IMR-90 (cell line): ENCODE measurements at regions not wholly inside any gene's neighbourhood (a gene's known extent, or its start where the extent isn't known, plus 50 kb on each side); places are given as distances from the start of the nearest gene placed in this dataset.

Source experiments
- ATAC-seq: fragments of 200-7000 bp; cut with Tn5 transposase; 2 replicates; pipeline ENCODE4 v1.9.1; 2020; ENCODE audit warnings: low read depth, mild to moderate bottlenecking, moderate library complexity
- BruUV-seq: library from RNA; stranded (reverse); fragments of 400-500 nt; replicated peaks from 2 replicates; lab custom pipeline; 2021; lab: Mats Ljungman, UMichigan
- CTCF ChIA-PET: fragments of 300-600 bp; formaldehyde crosslinking; extraction: SDS; loops from one replicate; lab custom pipeline; 2021; ENCODE audit warnings: antibody characterized with exemption; lab: Yijun Ruan, JAX
- POLR2A ChIA-PET: fragments of 300-600 bp; sonication (Branson Sonifier 250); formaldehyde crosslinking; loops from one replicate; lab custom pipeline; 2022; ENCODE audit warnings: antibody characterized with exemption; ENCODE audit not compliant: unreplicated experiment; lab: Charles Lee
- DNase-seq: peaks from one replicate; pipeline ENCODE4 v3.0.0; 2013
- H2AFZ ChIP-seq: replicated peaks from 2 replicates; pipeline ENCODE3; 2013; ENCODE audit warnings: low read length, mild to moderate bottlenecking; ENCODE audit not compliant: poor library complexity
- H2AK5ac ChIP-seq: 2 replicates; pipeline ENCODE4 v1.6.1; 2013; ENCODE audit warnings: low read depth, low read length, inconsistent platforms
- H2AK9ac ChIP-seq: replicated peaks from 2 replicates; pipeline ENCODE3; 2013; ENCODE audit warnings: mild to moderate bottlenecking, low read depth, low read length, moderate library complexity; ENCODE audit not compliant: poor library complexity
- H2BK120ac ChIP-seq: 2 replicates; pipeline ENCODE4 v1.6.1; 2013; ENCODE audit warnings: low read depth, low read length, inconsistent platforms
- H2BK15ac ChIP-seq: 3 replicates; pipeline ENCODE4 v1.6.1; 2013; ENCODE audit warnings: low read depth, low read length, inconsistent platforms
- H2BK20ac ChIP-seq: 2 replicates; pipeline ENCODE4 v1.6.1; 2013; ENCODE audit warnings: low read depth, mild to moderate bottlenecking, inconsistent platforms, low read length, moderate library complexity
- H2BK5ac ChIP-seq: 2 replicates; pipeline ENCODE4 v1.6.1; 2013; ENCODE audit warnings: mild to moderate bottlenecking, low read depth, low read length, inconsistent platforms; ENCODE audit not compliant: poor library complexity, severe bottlenecking
- H3K14ac ChIP-seq: replicated peaks from 2 replicates; pipeline ENCODE4 v1.6.1; 2013; ENCODE audit warnings: low read depth, low read length, inconsistent platforms
- H3K18ac ChIP-seq: 2 replicates; pipeline ENCODE4 v1.6.1; 2013; ENCODE audit warnings: low read depth, low read length, control low read depth
- H3K23ac ChIP-seq: 2 replicates; pipeline ENCODE4 v1.6.1; 2013; ENCODE audit warnings: low read depth, low read length, inconsistent platforms
- H3K27ac ChIP-seq: 2 replicates; pipeline ENCODE4 v1.5.1; 2013; ENCODE audit warnings: mild to moderate bottlenecking, control low read depth, low read length; ENCODE audit not compliant: insufficient read depth
- H3K27me3 ChIP-seq: 2 replicates; pipeline ENCODE4 v1.6.1; 2013; ENCODE audit warnings: low read length; ENCODE audit not compliant: control insufficient read depth, insufficient read depth
- H3K36me3 ChIP-seq: 2 replicates; pipeline ENCODE4 v1.6.1; 2013; ENCODE audit warnings: low read length, mixed read lengths; ENCODE audit not compliant: control insufficient read depth, insufficient read depth
- H3K4ac ChIP-seq: 2 replicates; pipeline ENCODE4 v1.6.1; 2013; ENCODE audit warnings: low read depth, low read length, inconsistent platforms
- H3K4me1 ChIP-seq: 2 replicates; pipeline ENCODE4 v1.6.1; 2013; ENCODE audit warnings: low read length, mixed read lengths; ENCODE audit not compliant: control insufficient read depth, insufficient read depth
- H3K4me2 ChIP-seq: 2 replicates; pipeline ENCODE4 v1.6.1; 2013; ENCODE audit warnings: low read depth, mild to moderate bottlenecking, control low read depth, low read length, moderate library complexity
- H3K4me3 ChIP-seq: 2 replicates; pipeline ENCODE4 v1.5.1; 2013; ENCODE audit warnings: low read depth, mild to moderate bottlenecking, control low read depth, low read length, moderate library complexity; ENCODE audit not compliant: insufficient read depth
- H3K56ac ChIP-seq: 2 replicates; pipeline ENCODE4 v1.6.1; 2013; ENCODE audit warnings: low read length, inconsistent platforms; ENCODE audit not compliant: insufficient read depth; ENCODE audit errors: extremely low read depth
- H3K79me1 ChIP-seq, 2 experiments: 2 replicates each; pipeline ENCODE4 v1.6.1; 2013; ENCODE audit warnings: low read length in 2 of 2, inconsistent platforms in 1 of 2, low read depth in 1 of 2
- H3K9ac ChIP-seq: 2 replicates; pipeline ENCODE4 v1.6.1; 2013; ENCODE audit warnings: low read depth, low read length, control low read depth
- H3K9me1 ChIP-seq: 2 replicates; pipeline ENCODE4 v1.6.1; 2013; ENCODE audit warnings: low read length, inconsistent platforms; ENCODE audit not compliant: insufficient read depth
- H3K9me3 ChIP-seq: 2 replicates; pipeline ENCODE4 v1.6.1; 2013; ENCODE audit warnings: low read length; ENCODE audit not compliant: control insufficient read depth, insufficient read depth
- H4K20me1 ChIP-seq: 2 replicates; pipeline ENCODE4 v1.6.1; 2013; ENCODE audit warnings: low read length, inconsistent platforms; ENCODE audit not compliant: insufficient read depth
- H4K5ac ChIP-seq: 2 replicates; pipeline ENCODE4 v1.6.1; 2013; ENCODE audit warnings: mild to moderate bottlenecking, low read depth, low read length, control low read depth
- H4K8ac ChIP-seq, 2 experiments: 2 replicates each; pipeline ENCODE4 v1.6.1; 2013; ENCODE audit warnings: low read depth in 2 of 2, low read length in 2 of 2, control low read depth in 1 of 2, inconsistent platforms in 1 of 2
- H4K91ac ChIP-seq: 2 replicates; pipeline ENCODE4 v1.6.1; 2013; ENCODE audit warnings: low read depth, low read length, inconsistent platforms; ENCODE audit not compliant: insufficient read depth
- BHLHE40 ChIP-seq: fragments of 150-350 bp; IDR thresholded peaks from 2 replicates; pipeline ENCODE4 v1.6.1; 2016; ENCODE audit warnings: mild to moderate bottlenecking, low read depth, low read length
- CEBPB ChIP-seq: IDR thresholded peaks from 2 replicates; pipeline ENCODE4 v1.6.1; 2012; ENCODE audit warnings: low read depth, low read length, improper control_type of control experiment
- CHD1 ChIP-seq: IDR thresholded peaks from 2 replicates; pipeline ENCODE4 v1.6.1; 2012; ENCODE audit warnings: low read depth, low read length, improper control_type of control experiment
- RAD21 ChIP-seq: IDR thresholded peaks from 2 replicates; pipeline ENCODE4 v1.6.1; 2012; ENCODE audit warnings: low read length, improper control_type of control experiment
- SMC3 ChIP-seq: fragments of 150-350 bp; IDR thresholded peaks from 2 replicates; pipeline ENCODE4 v1.6.1; 2016; ENCODE audit warnings: low read depth, mild to moderate bottlenecking, antibody characterized with exemption, low read length, moderate library complexity
- USF2 ChIP-seq: fragments of 150-350 bp; IDR thresholded peaks from 2 replicates; pipeline ENCODE4 v1.6.1; 2017; ENCODE audit warnings: mild to moderate bottlenecking, antibody characterized with exemption, low read length, low read depth
- dilution Hi-C: fragments of 300-500 bp; cut with HindIII; formaldehyde crosslinking; loops from one replicate; pipeline ENCODE4 v1.14.3; 2018; ENCODE audit warnings: low sequenced_read_pairs; ENCODE audit not compliant: unreplicated experiment
- in situ Hi-C: fragments of 300-500 bp; cut with MboI; formaldehyde crosslinking; loops from 3 replicates; pipeline ENCODE4 v1.14.3; 2019; ENCODE audit warnings: low sequenced_read_pairs, inconsistent platforms, mixed read lengths
- intact Hi-C: fragments of 100-400 bp; cut with micrococcal nuclease; formaldehyde crosslinking; loops from 2 replicates; pipeline ENCODE4 v1.10.0; 2022

GRCh38 chr12:89250636-89251035 is 101.7 kb downstream of the DUSP6 start:
- Histone ChIP-seq H3K9me1 (peaks cover 6% of the 10 kb centered on the region), H3K23ac (no peak overlapping the region), H2AK5ac (no peak overlapping the region)

More at GRCh38 chr12:89250636-89251035, 101.7 kb downstream of the DUSP6 start:
- intact Hi-C loops (loop anchor here (5.0 kb wide), 1 partner anchor 858 kb away; no protein-coding TSS in a partner anchor), dilution Hi-C loops (no loop called here), in situ Hi-C loops (no loop called here)
- ATAC-seq (no peak), DNase-seq (peak; percentile 25)
- Histone ChIP-seq H3K4me3 (no peak overlapping the region), H3K4me1 (peaks cover 10% of the 10 kb centered on the region), H3K4me2 (no peak overlapping the region), H3K27me3 (no peaks in the 10 kb centered on the region), H3K4ac (no peak overlapping the region), H2BK15ac (no peak overlapping the region), H4K8ac (no peak overlapping the region), H2BK5ac (no peak overlapping the region), H2AK9ac (no peak overlapping the region), H2BK20ac (no peak overlapping the region), H4K20me1 (no peaks in the 10 kb centered on the region), H2AFZ (no peak overlapping the region), H3K79me1 (no peaks in the 10 kb centered on the region), H3K14ac (no peak overlapping the region), H3K9ac (no peak overlapping the region), H2BK120ac (no peak overlapping the region), H4K91ac (no peak overlapping the region), H4K5ac (no peak overlapping the region), H3K27ac (no peak overlapping the region), H3K36me3 (no peaks in the 10 kb centered on the region), H3K56ac (no peak overlapping the region), H3K18ac (no peak overlapping the region), H3K9me3 (no peaks in the 10 kb centered on the region)
- ChIA-PET POLR2A (no interaction called here), CTCF (no interaction called here)
- BruUV-seq, result no TSS peak
- TF ChIP-seq CHD1, result no peak
- TF ChIP-seq SMC3, result no peak
- no peak for TF ChIP-seq CEBPB
- TF ChIP-seq RAD21, result no peak
- TF ChIP-seq USF2, result no peak
- no peak for TF ChIP-seq BHLHE40
